Hippocampal formation (tissue), 2 donors: ENCODE measurements at regions not wholly inside any gene's neighbourhood (a gene's known extent, or its start where the extent isn't known, plus 50 kb on each side); places are given as distances from the start of the nearest gene placed in this dataset.

Experiments
- DNase-seq, 2 donors: peaks; one replicate each; lab custom pipeline; 2025; lab: John Stamatoyannopoulos, UW

DNA sequence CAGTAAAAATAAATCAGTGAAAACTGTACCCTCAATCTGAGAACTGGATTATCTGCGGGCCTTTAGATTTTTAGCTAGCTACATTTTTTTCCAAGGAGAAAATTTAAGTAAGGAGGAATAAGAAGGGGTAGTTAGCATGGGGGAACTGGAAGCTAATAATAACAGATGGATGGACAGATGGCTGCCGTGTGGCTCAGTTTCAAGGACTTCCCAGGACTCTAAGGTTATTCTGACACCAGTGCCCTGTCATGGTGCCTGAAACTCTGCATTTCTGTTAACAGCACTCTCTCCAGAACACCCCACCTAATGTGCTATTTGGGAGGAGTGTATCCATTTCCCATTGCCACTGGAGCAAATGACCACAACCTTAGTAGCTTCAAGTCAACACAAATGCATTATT lies 75.7 kb upstream of the PDE1C start:
- DNase-seq, result no peak

DNA sequence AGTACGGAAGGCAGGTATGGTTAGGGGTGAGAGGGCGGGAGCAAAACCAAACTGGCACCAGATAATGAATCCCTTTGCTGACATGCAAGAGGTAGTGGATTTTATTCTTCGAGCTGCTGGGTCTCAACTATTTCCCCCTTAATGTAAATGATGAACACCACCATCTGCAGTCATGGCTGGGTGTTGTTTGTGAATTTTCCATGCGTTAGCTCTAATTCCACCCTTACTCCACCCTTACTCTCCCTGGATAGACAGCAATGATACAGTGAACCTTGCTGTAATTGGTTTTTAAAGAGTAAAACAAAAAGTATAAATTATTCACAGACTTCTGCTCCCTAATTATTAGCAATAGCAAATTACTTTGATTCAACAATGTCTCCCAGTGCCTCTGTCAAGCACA lies 74.5 kb upstream of the PDE1C start:
- no peak for DNase-seq

DNA sequence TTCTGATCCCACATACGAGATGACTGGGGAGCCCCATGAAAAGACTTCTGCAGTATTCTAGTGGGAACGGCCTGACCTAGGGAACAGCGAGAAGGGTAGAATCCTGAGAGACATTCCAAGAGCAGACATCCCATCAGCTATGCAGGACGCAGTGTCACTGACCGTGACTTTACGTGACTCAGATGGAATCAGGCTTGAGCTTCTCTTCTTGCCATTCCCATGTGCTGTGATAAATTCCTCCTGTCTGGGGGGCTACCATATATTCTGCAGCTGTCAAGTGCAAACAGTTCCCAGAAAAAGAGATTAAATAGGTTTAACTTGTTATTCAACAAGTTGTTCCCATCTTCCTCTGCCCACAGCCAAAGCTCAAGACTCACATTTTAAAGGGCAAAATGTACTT lies 73.1 kb upstream of the PDE1C start:
- DNase-seq, result no peak

DNA sequence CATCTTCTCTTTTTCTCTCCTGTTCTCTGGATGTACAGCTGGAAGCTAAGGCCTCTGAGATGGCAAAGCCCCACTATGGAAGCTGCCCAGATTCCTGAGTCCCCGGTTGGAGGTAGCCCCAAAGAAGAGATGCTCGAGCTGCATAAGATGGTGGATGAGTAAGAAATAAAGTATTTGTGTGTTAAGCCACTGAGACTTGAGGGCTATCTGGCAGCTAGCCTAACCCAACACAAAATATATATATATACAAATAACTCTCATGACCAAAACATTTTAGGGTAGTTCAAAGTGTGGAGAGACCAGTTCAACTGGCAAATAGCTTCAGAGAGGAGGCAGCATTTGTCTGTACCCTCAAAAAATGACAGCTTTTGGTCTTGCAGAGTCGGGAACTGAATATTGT lies 72.4 kb upstream of the PDE1C start:
- DNase-seq, result no peak

DNA sequence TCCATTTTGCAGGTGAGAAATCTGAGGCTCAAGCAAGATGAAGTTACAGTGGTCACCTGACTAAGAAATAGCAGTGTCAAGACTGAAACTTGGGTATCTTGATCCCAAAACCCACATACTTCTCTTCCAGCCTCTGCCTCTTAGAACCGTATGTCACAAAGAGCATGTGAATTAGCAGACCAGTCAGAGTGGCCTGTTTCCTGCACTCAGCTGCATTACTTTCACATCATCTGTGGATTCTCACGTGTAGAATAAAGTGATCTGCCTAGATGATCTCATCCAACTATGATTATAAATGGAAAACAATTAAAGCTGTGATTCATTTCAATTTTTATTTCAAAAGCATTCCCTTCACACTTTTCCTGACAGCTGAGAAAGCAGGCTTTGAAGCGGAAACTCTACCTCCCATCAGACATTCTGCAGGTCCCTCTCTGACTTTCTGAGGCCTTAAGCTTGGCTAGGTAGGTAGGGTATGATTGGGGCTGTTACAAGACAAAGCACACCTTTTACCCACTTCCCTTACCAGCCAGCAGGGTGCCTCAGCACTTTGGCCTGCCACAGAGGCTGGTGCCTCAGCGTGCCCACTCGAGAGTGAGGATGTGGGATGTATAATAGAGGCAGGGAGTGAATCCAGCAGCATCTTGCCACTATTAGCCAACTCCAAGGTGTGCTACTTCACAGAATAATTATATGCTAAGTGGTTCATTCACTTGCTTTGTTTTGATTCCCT lies 70.2 kb upstream of the PDE1C start:
- no peak for DNase-seq

DNA sequence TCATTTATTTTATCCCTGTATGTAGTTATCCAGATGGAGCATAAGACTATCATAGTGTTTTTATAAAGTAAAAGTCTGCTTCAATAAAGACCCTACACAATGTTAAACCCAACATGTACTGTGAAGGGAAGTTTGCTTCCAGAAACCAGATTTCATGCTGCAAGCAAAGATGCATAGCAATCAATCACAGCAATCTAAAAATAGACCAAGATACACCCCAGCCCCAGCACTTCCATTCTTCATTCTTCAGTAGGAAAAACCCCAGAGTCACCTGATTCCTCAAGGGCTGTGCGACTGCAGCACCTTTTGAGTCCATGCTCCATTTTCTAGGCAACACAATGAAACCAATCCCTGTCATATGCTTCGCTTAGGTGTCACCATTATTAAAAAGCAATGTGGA lies 66.9 kb upstream of the PDE1C start:
- DNase-seq, result no peak

DNA sequence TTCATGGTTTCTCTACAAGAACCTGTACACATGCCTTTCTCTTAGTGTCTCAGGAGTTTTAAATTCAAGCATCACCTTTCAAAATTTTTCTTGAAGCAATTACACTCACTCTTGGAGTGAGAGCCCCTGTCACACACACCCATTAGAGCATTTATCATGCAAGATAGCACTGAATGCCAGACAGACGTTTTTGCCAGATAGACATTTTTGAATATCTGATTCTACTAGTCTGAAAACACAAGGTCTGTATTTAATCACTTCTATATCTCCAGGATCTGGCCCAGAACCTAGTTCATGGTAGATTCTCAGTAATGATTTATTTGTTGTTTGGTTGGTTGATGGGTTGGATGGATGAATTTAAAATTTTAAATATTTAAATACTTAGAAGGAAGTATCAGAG lies 60.9 kb upstream of the PDE1C start:
- DNase-seq, result no peak

DNA sequence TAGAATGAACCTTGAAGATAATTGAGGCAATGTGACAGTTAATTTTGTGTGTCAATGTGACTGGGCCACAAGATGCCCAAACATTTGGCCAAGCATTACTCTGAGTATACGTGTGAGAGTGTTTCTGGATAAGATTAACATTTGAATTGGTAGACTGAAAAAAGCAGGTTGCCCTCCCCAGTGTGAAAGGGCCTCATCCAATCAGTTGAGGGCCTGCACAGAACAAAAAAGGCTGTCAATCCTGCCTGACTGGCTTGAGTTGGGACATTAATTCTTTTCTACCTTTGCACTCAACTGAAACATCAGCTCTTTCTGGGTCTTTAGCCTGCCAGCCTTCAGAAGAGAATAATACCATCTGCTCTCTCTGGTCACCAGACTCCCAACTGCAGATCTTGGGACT lies 56.6 kb upstream of the PDE1C start:
- DNase-seq, result no peak
